H9 (cell line): ENCODE measurements at regions not wholly inside any gene's neighbourhood (a gene's known extent, or its start where the extent isn't known, plus 50 kb on each side); places are given as distances from the start of the nearest gene placed in this dataset.

Experiments
- DNase-seq: peaks from one replicate; pipeline ENCODE4 v3.0.0-alpha.2; 2017
- H2AFZ ChIP-seq: one replicate; pipeline ENCODE4 v1.6.1; 2013; ENCODE audit warnings: mild to moderate bottlenecking, low read length, control low read depth, moderate library complexity
- H2AK5ac ChIP-seq: 2 replicates; pipeline ENCODE4 v1.6.1; 2013; ENCODE audit warnings: low read length, control low read depth, mixed read lengths; ENCODE audit not compliant: insufficient read length
- H2BK120ac ChIP-seq: one replicate; pipeline ENCODE4 v1.6.1; 2013; ENCODE audit warnings: low read depth, mild to moderate bottlenecking, low read length, control low read depth, inconsistent platforms; ENCODE audit not compliant: poor library complexity, severe bottlenecking
- H2BK12ac ChIP-seq: 2 replicates; pipeline ENCODE4 v1.6.1; 2013; ENCODE audit warnings: low read length, control low read depth, mixed read lengths, low read depth; ENCODE audit not compliant: insufficient read length
- H2BK15ac ChIP-seq: 2 replicates; pipeline ENCODE4 v1.6.1; 2013; ENCODE audit warnings: low read depth, low read length, control low read depth
- H2BK20ac ChIP-seq: one replicate; pipeline ENCODE4 v1.6.1; 2013; ENCODE audit warnings: low read depth, mild to moderate bottlenecking, low read length, control low read depth, inconsistent platforms; ENCODE audit not compliant: poor library complexity, severe bottlenecking
- H2BK5ac ChIP-seq: 2 replicates; pipeline ENCODE4 v1.6.1; 2013; ENCODE audit warnings: low read length, control low read depth, mixed read lengths; ENCODE audit not compliant: insufficient read length
- H3K14ac ChIP-seq: 2 replicates; pipeline ENCODE4 v1.6.1; 2013; ENCODE audit warnings: low read length, control low read depth; ENCODE audit not compliant: insufficient read depth
- H3K18ac ChIP-seq: 2 replicates; pipeline ENCODE4 v1.6.1; 2013; ENCODE audit warnings: low read depth, mild to moderate bottlenecking, mixed read lengths, low read length, control low read depth; ENCODE audit not compliant: insufficient read length
- H3K23ac ChIP-seq: 2 replicates; pipeline ENCODE4 v1.6.1; 2013; ENCODE audit warnings: low read length, control low read depth, mixed read lengths, low read depth; ENCODE audit not compliant: insufficient read length
- H3K23me2 ChIP-seq: 2 replicates; pipeline ENCODE4 v1.6.1; 2013; ENCODE audit warnings: low read depth, mild to moderate bottlenecking, mixed read lengths, low read length, control low read depth; ENCODE audit not compliant: insufficient read length, poor library complexity, severe bottlenecking
- H3K27ac ChIP-seq: 2 replicates; pipeline ENCODE4 v1.5.1; 2013; ENCODE audit warnings: low read length, control low read depth, mixed read lengths, low read depth; ENCODE audit not compliant: insufficient read length
- H3K27me3 ChIP-seq: 2 replicates; pipeline ENCODE4 v1.6.1; 2013; ENCODE audit warnings: low read length, control low read depth, inconsistent platforms; ENCODE audit not compliant: insufficient read depth
- H3K4ac ChIP-seq: 2 replicates; pipeline ENCODE4 v1.6.1; 2013; ENCODE audit warnings: low read depth, mild to moderate bottlenecking, control low read depth, inconsistent platforms, low read length, moderate library complexity
- H3K4me1 ChIP-seq: 2 replicates; pipeline ENCODE4 v1.6.1; 2013; ENCODE audit warnings: low read length, control low read depth, inconsistent platforms; ENCODE audit not compliant: insufficient read depth
- H3K4me2 ChIP-seq: 2 replicates; pipeline ENCODE4 v1.6.1; 2013; ENCODE audit warnings: low read length, control low read depth, mixed read lengths; ENCODE audit not compliant: insufficient read length, insufficient read depth
- H3K56ac ChIP-seq: 2 replicates; pipeline ENCODE4 v1.6.1; 2013; ENCODE audit warnings: low read depth, mild to moderate bottlenecking, mixed read lengths, low read length, control low read depth; ENCODE audit not compliant: insufficient read length
- H3K79me1 ChIP-seq: 2 replicates; pipeline ENCODE4 v1.6.1; 2013; ENCODE audit warnings: low read depth, mild to moderate bottlenecking, moderate library complexity, low read length, control low read depth, inconsistent platforms; ENCODE audit not compliant: insufficient read depth, poor library complexity, severe bottlenecking
- H3K79me2 ChIP-seq: 2 replicates; pipeline ENCODE4 v1.6.1; 2013; ENCODE audit warnings: low read length, control low read depth, inconsistent platforms; ENCODE audit not compliant: insufficient read depth
- H3K9ac ChIP-seq: 2 replicates; pipeline ENCODE4 v1.6.1; 2013; ENCODE audit warnings: low read length, control low read depth, mixed read lengths; ENCODE audit not compliant: insufficient read length; ENCODE audit errors: extremely low read depth
- H3K9me3 ChIP-seq: one replicate; pipeline ENCODE4 v1.6.1; 2013; ENCODE audit warnings: low read depth, low read length, inconsistent platforms; ENCODE audit not compliant: control insufficient read depth
- H3T11ph ChIP-seq: one replicate; pipeline ENCODE4 v1.6.1; 2013; ENCODE audit warnings: mild to moderate bottlenecking, low read length, control low read depth, inconsistent platforms
- H4K20me1 ChIP-seq: one replicate; pipeline ENCODE4 v1.6.1; 2013; ENCODE audit not compliant: control insufficient read depth, insufficient read length, insufficient read depth
- H4K5ac ChIP-seq: 2 replicates; pipeline ENCODE4 v1.6.1; 2013; ENCODE audit warnings: low read depth, mild to moderate bottlenecking, mixed read lengths, low read length, control low read depth; ENCODE audit not compliant: insufficient read length
- H4K8ac ChIP-seq: replicated peaks from 2 replicates; pipeline ENCODE4 v1.6.1; 2013; ENCODE audit warnings: low read length, control low read depth, mixed read lengths, low read depth; ENCODE audit not compliant: insufficient read length
- H4K91ac ChIP-seq: 2 replicates; pipeline ENCODE4 v1.6.1; 2013; ENCODE audit warnings: low read depth, mild to moderate bottlenecking, moderate library complexity, mixed read lengths, low read length, control low read depth; ENCODE audit not compliant: insufficient read length
- H3K27ac Mint-ChIP-seq, 3 experiments: 2 replicates in 2 of 3; 3 replicates in 1 of 3; pipeline ENCODE4 v1.8.0; 2020 to 2021; ENCODE audit warnings: mixed read lengths in 3 of 3, mild to moderate bottlenecking in 1 of 3, moderate library complexity in 1 of 3
- H3K27me3 Mint-ChIP-seq: 2 replicates; pipeline ENCODE4 v1.8.0; 2021; ENCODE audit warnings: low read depth, mild to moderate bottlenecking, moderate library complexity, mixed read lengths
- H3K36me3 Mint-ChIP-seq, 3 experiments: 2 replicates in 2 of 3; 3 replicates in 1 of 3; pipeline ENCODE4 v1.8.0; 2020 to 2021; ENCODE audit warnings: low read depth in 3 of 3, mixed read lengths in 3 of 3; ENCODE audit not compliant: insufficient read depth in 1 of 3
- H3K4me1 Mint-ChIP-seq, 2 experiments: 2 replicates each; pipeline ENCODE4 v1.8.0; 2020; ENCODE audit warnings: mixed read lengths in 2 of 2
- H3K4me3 Mint-ChIP-seq, 2 experiments: 2 replicates in 1 of 2; 3 replicates in 1 of 2; pipeline ENCODE4 v1.8.0; 2020 to 2021; ENCODE audit warnings: mild to moderate bottlenecking in 2 of 2, mixed read lengths in 2 of 2, moderate library complexity in 1 of 2
- H3K9me3 Mint-ChIP-seq, 2 experiments: 2 replicates in 1 of 2; 3 replicates in 1 of 2; pipeline ENCODE4 v1.8.0; 2020; ENCODE audit warnings: mild to moderate bottlenecking in 2 of 2, mixed read lengths in 2 of 2, moderate library complexity in 1 of 2
- CTCF ChIP-seq: fragments of 200-600 bp; sonication (generic); conservative IDR thresholded peaks from 3 replicates; pipeline ENCODE4 v1.8.0; 2021; ENCODE audit warnings: antibody characterized with exemption, mild to moderate bottlenecking
- WGBS: extraction: QIAGEN DNeasy Blood & Tissue Kit; methylation state at CpG from one replicate; pipeline ENCODE4 v1.1.7; 2013; ENCODE audit warnings: missing lambda C conversion rate, low lambda C conversion rate, mixed read lengths; ENCODE audit not compliant: insufficient read length; ENCODE audit errors: extremely low coverage; 5-methylcytosine and 5-hydroxymethylcytosine counted together

GRCh38 chr11:122414406-122415018 lies 241.0 kb upstream of the UBASH3B start:
- Histone ChIP-seq H3K27me3 (no peaks in the 10 kb centered on the region), H3K9me3 (peaks cover 5% of the 10 kb centered on the region), H3K4me2 (no peak overlapping the region), H3K9ac (no peak overlapping the region), H3K79me2 (no peaks in the 10 kb centered on the region), H2BK12ac (no peak overlapping the region), H2AK5ac (no peak overlapping the region), H2BK5ac (no peak overlapping the region), H3K14ac (no peak overlapping the region), H2BK20ac (no peak overlapping the region), H3K18ac (no peak overlapping the region), H2AFZ (no peak overlapping the region), H3K4ac (no peak overlapping the region), H3K27ac (no peak overlapping the region), H3K23ac (no peak overlapping the region), H3K79me1 (no peaks in the 10 kb centered on the region), H4K5ac (no peak overlapping the region), H4K20me1 (no peaks in the 10 kb centered on the region), H2BK120ac (no peak overlapping the region), H3K56ac (no peak overlapping the region), H3K4me1 (peaks cover 7% of the 10 kb centered on the region; the same call in 1 of the 2 replicates), H3T11ph (no peak overlapping the region), H4K91ac (no peak overlapping the region), H2BK15ac (no peak overlapping the region), H3K23me2 (no peaks in the 10 kb centered on the region), H4K8ac (no peak overlapping the region)
- Mint-ChIP-seq H3K36me3 (peaks cover 5 to 12% (median 9%) of the 10 kb centered on the region in 3 experiments; a peak in 5 of 7 replicates), H3K9me3 (peaks cover 8 to 17% of the 10 kb centered on the region in 2 experiments; a peak in 4 of 5 replicates), H3K27me3 (no peaks in the 10 kb centered on the region), H3K4me1 (peaks cover 37 to 46% of the 10 kb centered on the region in 2 experiments), H3K4me3 (no peak overlapping the region), H3K27ac (no peak overlapping the region)
- TF ChIP-seq CTCF = no peak
- no peak for DNase-seq
- WGBS = no CpG with 5 or more reads among the region's 2 CpGs
